Thoracic aorta (tissue), 2 donors: ENCODE measurements at regions not wholly inside any gene's neighbourhood (a gene's known extent, or its start where the extent isn't known, plus 50 kb on each side); places are given as distances from the start of the nearest gene placed in this dataset.

Source experiments
- ATAC-seq: fragments of 150-250 bp; one replicate; pipeline ENCODE4 v1.8.0; 2017; ENCODE audit warnings: low read depth; ENCODE audit not compliant: insufficient number of reproducible peaks, low FRiP score
- DNase-seq: peaks from one replicate; pipeline ENCODE4 v3.0.0-alpha.2; 2020; ENCODE audit warnings: low spot score
- H3K27ac ChIP-seq, 2 donors: fragments of 200-600 bp; sonication (generic); 1 replicate in 1 of 2; 2 replicates in 1 of 2; pipeline ENCODE4 v1.5.1; 2016; ENCODE audit warnings: mild to moderate bottlenecking in 2 of 2, moderate library complexity in 2 of 2
- H3K27me3 ChIP-seq: fragments of 200-600 bp; sonication (generic); replicated peaks from 2 replicates; pipeline ENCODE4 v1.6.0; 2016; ENCODE audit warnings: mild to moderate bottlenecking; ENCODE audit not compliant: insufficient read depth
- H3K36me3 ChIP-seq: fragments of 200-600 bp; sonication (generic); one replicate; pipeline ENCODE4 v1.5.1; 2016
- H3K4me1 ChIP-seq, 2 donors: fragments of 200-600 bp; sonication (generic); 1 replicate in 1 of 2; 2 replicates in 1 of 2; pipeline versions ENCODE4 v1.5.1 to v1.6.0; 2016; ENCODE audit warnings: low read depth in 2 of 2, mild to moderate bottlenecking in 1 of 2; ENCODE audit not compliant: control insufficient read depth in 1 of 2
- H3K4me3 ChIP-seq: fragments of 200-600 bp; sonication (generic); 2 replicates; pipeline ENCODE4 v1.5.1; 2016; ENCODE audit warnings: mild to moderate bottlenecking
- H3K9me3 ChIP-seq: fragments of 200-600 bp; sonication (generic); 2 replicates; pipeline ENCODE4 v1.5.1; 2016
- TF ChIP-seq, protein P1 (sequence below): fragments of 200-600 bp; sonication (generic); IDR thresholded peaks from one replicate; pipeline ENCODE4 v1.5.1; 2019; ENCODE audit warnings: antibody characterized with exemption

DNA sequence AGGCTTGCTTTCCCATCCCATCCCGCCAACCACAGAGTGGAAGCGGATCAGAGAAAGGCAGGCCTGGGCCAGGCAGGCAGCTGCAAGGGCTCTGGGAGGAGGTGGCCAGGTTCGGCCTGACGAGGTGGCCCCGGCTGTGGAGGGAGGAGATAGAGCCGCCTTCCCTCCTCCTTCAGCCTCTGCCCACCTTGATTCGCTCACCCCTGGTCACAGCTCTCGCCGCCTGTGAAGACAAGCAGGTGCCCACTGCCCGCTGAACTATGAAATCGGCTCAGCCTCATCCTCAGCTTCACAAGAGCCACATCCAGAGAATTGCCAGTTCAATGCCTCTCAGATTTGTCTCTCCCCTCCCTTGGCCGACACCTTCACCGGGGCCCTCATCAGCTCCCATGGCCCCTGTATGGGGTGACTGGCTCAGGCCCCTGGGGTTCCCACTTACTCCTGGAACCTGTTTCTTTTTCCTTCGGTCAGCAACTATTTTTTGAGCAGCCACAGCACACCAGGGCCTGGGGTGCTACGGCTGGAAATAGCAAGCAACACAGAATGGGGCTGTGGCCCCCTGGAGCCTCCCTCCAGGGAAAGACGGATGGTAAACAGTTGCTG lies 80.0 kb upstream of the CHST15 start:
- no peak overlapping the region for H3K27ac ChIP-seq
- DNase-seq (no peak), ATAC-seq (no peak)
- H3K36me3 ChIP-seq = no peaks in the 10 kb centered on the region
- no peak overlapping the region for H3K4me3 ChIP-seq
- H3K4me1 ChIP-seq = peaks cover 0 to 5% of the 10 kb centered on the region in 2 donors
- H3K9me3 ChIP-seq = no peaks in the 10 kb centered on the region
- H3K27me3 ChIP-seq = no peaks in the 10 kb centered on the region
- TF ChIP-seq, protein P1, sequence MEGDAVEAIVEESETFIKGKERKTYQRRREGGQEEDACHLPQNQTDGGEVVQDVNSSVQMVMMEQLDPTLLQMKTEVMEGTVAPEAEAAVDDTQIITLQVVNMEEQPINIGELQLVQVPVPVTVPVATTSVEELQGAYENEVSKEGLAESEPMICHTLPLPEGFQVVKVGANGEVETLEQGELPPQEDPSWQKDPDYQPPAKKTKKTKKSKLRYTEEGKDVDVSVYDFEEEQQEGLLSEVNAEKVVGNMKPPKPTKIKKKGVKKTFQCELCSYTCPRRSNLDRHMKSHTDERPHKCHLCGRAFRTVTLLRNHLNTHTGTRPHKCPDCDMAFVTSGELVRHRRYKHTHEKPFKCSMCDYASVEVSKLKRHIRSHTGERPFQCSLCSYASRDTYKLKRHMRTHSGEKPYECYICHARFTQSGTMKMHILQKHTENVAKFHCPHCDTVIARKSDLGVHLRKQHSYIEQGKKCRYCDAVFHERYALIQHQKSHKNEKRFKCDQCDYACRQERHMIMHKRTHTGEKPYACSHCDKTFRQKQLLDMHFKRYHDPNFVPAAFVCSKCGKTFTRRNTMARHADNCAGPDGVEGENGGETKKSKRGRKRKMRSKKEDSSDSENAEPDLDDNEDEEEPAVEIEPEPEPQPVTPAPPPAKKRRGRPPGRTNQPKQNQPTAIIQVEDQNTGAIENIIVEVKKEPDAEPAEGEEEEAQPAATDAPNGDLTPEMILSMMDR = no peak

DNA sequence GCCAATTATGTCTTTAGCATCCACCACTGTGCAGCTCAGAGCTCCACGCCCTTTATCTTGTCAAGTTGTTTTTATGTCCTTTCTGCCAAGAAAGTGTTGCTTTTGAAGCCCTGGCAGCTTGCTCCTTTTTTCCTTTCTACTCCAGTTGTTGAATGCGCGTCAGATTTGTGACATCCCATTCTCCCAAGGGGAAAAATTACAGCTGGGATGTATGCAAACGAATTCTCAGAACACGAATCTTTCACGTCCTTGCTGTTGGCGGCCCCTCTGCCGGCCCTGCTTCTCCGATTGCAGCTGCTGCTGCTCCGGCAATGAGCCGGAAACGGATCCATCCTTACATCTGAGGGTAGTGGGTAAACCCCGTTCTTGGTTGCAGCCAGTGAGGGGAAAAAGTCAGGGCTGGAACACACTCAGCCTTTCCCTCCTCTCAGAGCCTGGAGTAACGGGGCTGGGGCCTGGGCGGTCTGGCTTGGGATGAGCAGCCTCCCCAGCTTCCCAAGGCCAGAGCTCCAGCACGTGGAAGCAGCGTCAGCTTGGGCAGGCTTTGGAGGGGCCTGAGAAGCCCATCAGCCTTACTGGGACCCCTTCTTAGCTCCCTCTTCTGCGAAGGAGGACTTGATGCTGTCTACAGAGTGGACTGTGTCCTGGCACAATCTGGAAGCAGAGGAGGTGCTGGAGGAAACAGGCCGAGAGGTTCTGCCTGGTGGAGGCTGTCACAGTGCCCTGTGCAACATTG lies 79.0 kb upstream of the CHST15 start:
- Histone ChIP-seq H3K4me3 (no peak overlapping the region), H3K9me3 (no peaks in the 10 kb centered on the region), H3K4me1 (peaks cover 0 to 5% of the 10 kb centered on the region in 2 donors), H3K27ac (no peak overlapping the region), H3K36me3 (no peaks in the 10 kb centered on the region), H3K27me3 (no peaks in the 10 kb centered on the region)
- DNase-seq (no peak), ATAC-seq (no peak)
- TF ChIP-seq, protein P1 = no peak

DNA sequence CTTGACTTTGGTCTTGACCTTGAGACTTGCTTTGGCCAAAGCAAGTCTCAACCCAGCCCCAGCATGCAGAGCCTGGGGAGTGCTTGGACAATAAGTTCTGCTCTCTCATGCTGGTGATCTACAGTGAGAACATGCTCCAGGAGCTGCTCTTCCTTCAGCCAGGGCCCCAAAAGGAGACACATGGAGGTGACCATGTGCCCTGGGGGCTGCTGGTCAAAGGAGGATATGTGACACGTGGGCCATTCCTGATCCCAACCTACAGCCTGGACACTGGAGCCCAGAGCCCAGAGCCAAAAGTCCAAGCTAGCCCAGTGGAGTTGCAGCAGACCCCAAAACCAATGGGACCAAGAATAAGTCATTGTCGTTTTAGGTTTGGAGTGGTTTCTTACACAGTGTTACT lies 78.2 kb upstream of the CHST15 start:
- ATAC-seq (no peak), DNase-seq (no peak)
- TF ChIP-seq, protein P1 = no peak
- Histone ChIP-seq H3K4me3 (no peak overlapping the region), H3K36me3 (no peaks in the 10 kb centered on the region), H3K9me3 (no peaks in the 10 kb centered on the region), H3K27me3 (no peaks in the 10 kb centered on the region), H3K4me1 (peaks cover 0 to 4% of the 10 kb centered on the region in 2 donors), H3K27ac (no peak overlapping the region)

DNA sequence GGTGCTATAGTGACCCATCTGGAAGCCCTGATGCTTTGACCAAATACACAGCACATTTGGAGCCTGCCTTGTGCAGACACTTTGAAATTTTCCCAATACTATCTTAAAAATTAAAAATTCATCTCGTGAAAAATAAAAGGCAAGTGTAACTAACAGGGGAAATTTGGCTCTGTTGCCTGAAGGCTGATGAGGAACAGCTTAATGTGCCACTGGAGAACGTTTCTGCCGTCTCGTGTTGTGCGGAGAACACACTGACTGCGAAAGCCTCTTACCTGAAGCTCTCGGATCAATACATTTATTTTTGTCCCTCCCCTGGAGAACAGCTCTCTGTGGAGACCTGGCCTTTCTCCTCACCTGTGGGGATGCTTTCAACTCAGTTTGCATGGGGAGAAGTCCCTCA lies 77.2 kb upstream of the CHST15 start:
- H3K4me1 ChIP-seq = no peaks in the 10 kb centered on the region
- H3K4me3 ChIP-seq = no peak overlapping the region
- ATAC-seq (no peak), DNase-seq (no peak)
- no peak overlapping the region for H3K27ac ChIP-seq
- TF ChIP-seq, protein P1 = no peak
- no peaks in the 10 kb centered on the region for H3K27me3 ChIP-seq
- no peaks in the 10 kb centered on the region for H3K36me3 ChIP-seq
- no peaks in the 10 kb centered on the region for H3K9me3 ChIP-seq

DNA sequence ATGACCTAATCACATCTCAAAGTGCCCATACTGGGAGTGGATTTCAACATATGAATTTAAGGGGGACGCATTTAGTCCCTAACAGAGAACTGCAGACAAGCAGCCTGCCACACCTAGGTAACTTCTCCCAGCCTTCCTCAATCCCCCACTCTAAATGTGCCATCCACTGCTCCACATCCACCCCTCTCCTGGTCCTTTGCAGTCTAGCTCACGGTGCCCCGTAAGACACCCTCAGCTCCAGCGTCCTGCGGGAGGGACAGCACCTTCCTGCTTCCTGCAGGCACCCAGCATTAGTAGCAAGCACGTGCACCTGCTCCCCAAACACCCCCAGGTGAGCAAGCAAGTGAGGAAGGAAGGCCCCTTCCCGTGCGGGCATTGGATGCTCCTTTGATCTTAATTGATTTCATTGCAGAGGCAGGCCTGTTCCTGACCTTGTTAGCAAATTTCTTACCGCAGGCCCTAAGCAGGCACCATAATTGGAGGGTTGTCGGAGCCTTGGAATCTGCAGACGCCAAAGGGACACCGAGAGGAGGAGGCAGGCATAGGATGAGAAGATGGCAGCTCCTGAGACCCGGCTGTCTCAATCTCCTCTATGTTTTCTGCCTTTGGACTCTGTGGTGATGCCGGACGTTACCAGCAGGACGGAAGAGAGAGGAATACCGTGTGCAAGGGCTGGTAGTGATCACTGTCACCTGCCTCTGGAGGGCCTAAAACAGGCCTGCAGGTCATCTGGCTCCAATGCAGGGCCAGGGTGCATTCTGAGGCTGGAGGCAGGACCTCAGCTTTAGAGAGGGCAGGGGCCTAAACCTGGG lies 75.8 kb upstream of the CHST15 start:
- no peaks in the 10 kb centered on the region for H3K36me3 ChIP-seq
- no peaks in the 10 kb centered on the region for H3K4me1 ChIP-seq
- H3K27me3 ChIP-seq = no peaks in the 10 kb centered on the region
- DNase-seq (no peak), ATAC-seq (no peak)
- TF ChIP-seq, protein P1 = no peak
- H3K4me3 ChIP-seq = no peak overlapping the region
- no peak overlapping the region for H3K27ac ChIP-seq
- H3K9me3 ChIP-seq = no peaks in the 10 kb centered on the region
